ENCODE measurements at regions not wholly inside any gene's neighbourhood (a gene's known extent, or its start where the extent isn't known, plus 50 kb on each side); places are given as distances from the start of the nearest gene placed in this dataset.

DNA sequence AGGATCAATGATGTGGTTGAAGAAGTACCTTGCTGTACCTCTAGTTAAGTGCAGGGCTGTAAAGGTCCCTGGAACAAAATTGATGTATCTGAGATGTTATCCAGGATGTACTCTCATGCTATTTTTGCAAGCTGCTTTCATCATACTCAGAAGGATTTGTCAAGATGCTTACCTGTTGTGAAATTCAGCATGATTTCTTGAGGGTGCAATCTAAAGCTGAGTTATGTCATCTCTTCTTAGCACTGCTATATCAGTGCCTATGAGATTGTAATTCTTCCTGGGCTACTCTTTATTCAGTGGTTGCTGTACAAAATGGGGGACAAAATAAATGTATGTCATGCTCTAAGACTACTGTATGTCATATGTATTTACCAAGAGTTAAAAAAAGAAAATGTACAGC is 340.7 kb upstream of the LMO3 start:
- no peak for DNase-seq
- Histone ChIP-seq H2BK12ac (ENCODE audit: insufficient read length, low read depth, low read length) (no peak overlapping the region), H3K56ac (ENCODE audit: insufficient read length, low read depth, low read length) (no peak overlapping the region), H3K14ac (ENCODE audit: insufficient read depth, low read length) (no peak overlapping the region), H2BK20ac (ENCODE audit: low read depth, low read length, poor library complexity, severe bottlenecking) (no peak overlapping the region), H3K4me2 (ENCODE audit: insufficient read depth, insufficient read length, low read length) (no peak overlapping the region), H3K27me3 (ENCODE audit: insufficient read depth, low read length) (no peaks in the 10 kb centered on the region), H2BK5ac (ENCODE audit: insufficient read length, low read length) (no peak overlapping the region), H2BK15ac (ENCODE audit: low read depth, low read length) (no peak overlapping the region), H3K27ac (ENCODE audit: insufficient read length, low read depth, low read length) (no peak overlapping the region), H3K79me2 (ENCODE audit: insufficient read depth, low read length) (no peaks in the 10 kb centered on the region), H3K9me3 (ENCODE audit: control insufficient read depth, low read depth, low read length) (no peaks in the 10 kb centered on the region), H4K20me1 (ENCODE audit: control insufficient read depth, insufficient read depth, insufficient read length) (no peaks in the 10 kb centered on the region), H3K4me1 (ENCODE audit: insufficient read depth, low read length) (no peaks in the 10 kb centered on the region), H3K9ac (ENCODE audit: extremely low read depth, insufficient read length, low read length) (no peak overlapping the region), H3K23ac (ENCODE audit: insufficient read length, low read depth, low read length) (no peak overlapping the region), H4K5ac (ENCODE audit: insufficient read length, low read depth, low read length) (no peak overlapping the region), H3K18ac (ENCODE audit: insufficient read length, low read depth, low read length) (no peak overlapping the region), H3K79me1 (ENCODE audit: insufficient read depth, low read depth, low read length, poor library complexity, severe bottlenecking) (no peaks in the 10 kb centered on the region), H3K23me2 (ENCODE audit: insufficient read length, low read depth, low read length, poor library complexity, severe bottlenecking) (no peaks in the 10 kb centered on the region), H4K8ac (replicated peaks; ENCODE audit: insufficient read length, low read depth, low read length) (no peak overlapping the region), H3T11ph (ENCODE audit: low read length) (no peak overlapping the region), H2AFZ (ENCODE audit: low read length) (no peak overlapping the region), H3K4ac (ENCODE audit: low read depth, low read length) (no peak overlapping the region), H2AK5ac (ENCODE audit: insufficient read length, low read length) (no peak overlapping the region), H4K91ac (ENCODE audit: insufficient read length, low read depth, low read length) (no peak overlapping the region), H2BK120ac (ENCODE audit: low read depth, low read length, poor library complexity, severe bottlenecking) (no peak overlapping the region)
- TF ChIP-seq, protein P1, sequence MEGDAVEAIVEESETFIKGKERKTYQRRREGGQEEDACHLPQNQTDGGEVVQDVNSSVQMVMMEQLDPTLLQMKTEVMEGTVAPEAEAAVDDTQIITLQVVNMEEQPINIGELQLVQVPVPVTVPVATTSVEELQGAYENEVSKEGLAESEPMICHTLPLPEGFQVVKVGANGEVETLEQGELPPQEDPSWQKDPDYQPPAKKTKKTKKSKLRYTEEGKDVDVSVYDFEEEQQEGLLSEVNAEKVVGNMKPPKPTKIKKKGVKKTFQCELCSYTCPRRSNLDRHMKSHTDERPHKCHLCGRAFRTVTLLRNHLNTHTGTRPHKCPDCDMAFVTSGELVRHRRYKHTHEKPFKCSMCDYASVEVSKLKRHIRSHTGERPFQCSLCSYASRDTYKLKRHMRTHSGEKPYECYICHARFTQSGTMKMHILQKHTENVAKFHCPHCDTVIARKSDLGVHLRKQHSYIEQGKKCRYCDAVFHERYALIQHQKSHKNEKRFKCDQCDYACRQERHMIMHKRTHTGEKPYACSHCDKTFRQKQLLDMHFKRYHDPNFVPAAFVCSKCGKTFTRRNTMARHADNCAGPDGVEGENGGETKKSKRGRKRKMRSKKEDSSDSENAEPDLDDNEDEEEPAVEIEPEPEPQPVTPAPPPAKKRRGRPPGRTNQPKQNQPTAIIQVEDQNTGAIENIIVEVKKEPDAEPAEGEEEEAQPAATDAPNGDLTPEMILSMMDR (conservative IDR thresholded peaks at IDR 0.05): no peak
- H3K9me3 Mint-ChIP-seq: no peaks in the 10 kb centered on the region
- H3K27ac Mint-ChIP-seq: no peak overlapping the region
- H3K36me3 Mint-ChIP-seq (ENCODE audit: insufficient read depth in 1 of 3, low read depth in 3 of 3): no peaks in the 10 kb centered on the region
- no peak overlapping the region for H3K4me3 Mint-ChIP-seq
- H3K27me3 Mint-ChIP-seq (ENCODE audit: low read depth): no peaks in the 10 kb centered on the region
- peaks cover 13% of the 10 kb centered on the region in 2 experiments for H3K4me1 Mint-ChIP-seq
